ENCODE measurements at regions not wholly inside any gene's neighbourhood (a gene's known extent, or its start where the extent isn't known, plus 50 kb on each side); places are given as distances from the start of the nearest gene placed in this dataset.

- TF ChIP-seq FOXP2 (optimal IDR thresholded peaks at IDR 0.05; ENCODE audit: borderline replicate concordance, extremely low read depth, extremely low read length, insufficient read depth) (no peak), TAF1 (IDR thresholded peaks at IDR 0.05; ENCODE audit: borderline replicate concordance, insufficient read depth, low read length) (no peak), REST (IDR thresholded peaks at IDR 0.05; ENCODE audit: insufficient read depth in 1 of 2, low read depth in 2 of 2, low read length in 2 of 2) (no peak), POLR2AphosphoS5 (IDR thresholded peaks at IDR 0.05; ENCODE audit: low read depth, low read length) (no peak), SIN3A (IDR thresholded peaks at IDR 0.05; ENCODE audit: borderline replicate concordance, insufficient read depth, low read length) (no peak)
Measured at GRCh38 chr10:61819208-61819607, 82.3 kb upstream of the ARID5B start.

GRCh38 chr10:61821153-61821552 is 80.3 kb upstream of the ARID5B start:
- TF ChIP-seq TAF1 (IDR thresholded peaks at IDR 0.05; ENCODE audit: borderline replicate concordance, insufficient read depth, low read length), result no peak

GRCh38 chr10:61821693-61822092 is 79.8 kb upstream of the ARID5B start:
- TF ChIP-seq SIN3A (IDR thresholded peaks at IDR 0.05; ENCODE audit: borderline replicate concordance, insufficient read depth, low read length) (no peak), POLR2AphosphoS5 (IDR thresholded peaks at IDR 0.05; ENCODE audit: low read depth, low read length) (no peak), REST (IDR thresholded peaks at IDR 0.05; ENCODE audit: insufficient read depth in 1 of 2, low read depth in 2 of 2, low read length in 2 of 2) (no peak), FOXP2 (optimal IDR thresholded peaks at IDR 0.05; ENCODE audit: borderline replicate concordance, extremely low read depth, extremely low read length, insufficient read depth) (no peak), TAF1 (IDR thresholded peaks at IDR 0.05; ENCODE audit: borderline replicate concordance, insufficient read depth, low read length) (no peak)

- TF ChIP-seq SIN3A (IDR thresholded peaks at IDR 0.05; ENCODE audit: borderline replicate concordance, insufficient read depth, low read length) (no peak), POLR2AphosphoS5 (IDR thresholded peaks at IDR 0.05; ENCODE audit: low read depth, low read length) (no peak), REST (IDR thresholded peaks at IDR 0.05; ENCODE audit: insufficient read depth in 1 of 2, low read depth in 2 of 2, low read length in 2 of 2) (no peak), TAF1 (IDR thresholded peaks at IDR 0.05; ENCODE audit: borderline replicate concordance, insufficient read depth, low read length) (no peak), FOXP2 (optimal IDR thresholded peaks at IDR 0.05; ENCODE audit: borderline replicate concordance, extremely low read depth, extremely low read length, insufficient read depth) (no peak)
Measured at GRCh38 chr10:61822096-61822495, 79.4 kb upstream of the ARID5B start.

GRCh38 chr10:61822781-61823230 is 78.7 kb upstream of the ARID5B start:
- TF ChIP-seq REST (IDR thresholded peaks at IDR 0.05; ENCODE audit: insufficient read depth in 1 of 2, low read depth in 2 of 2, low read length in 2 of 2) (no peak), POLR2AphosphoS5 (IDR thresholded peaks at IDR 0.05; ENCODE audit: low read depth, low read length) (no peak), FOXP2 (optimal IDR thresholded peaks at IDR 0.05; ENCODE audit: borderline replicate concordance, extremely low read depth, extremely low read length, insufficient read depth) (no peak), TAF1 (IDR thresholded peaks at IDR 0.05; ENCODE audit: borderline replicate concordance, insufficient read depth, low read length) (no peak), SIN3A (IDR thresholded peaks at IDR 0.05; ENCODE audit: borderline replicate concordance, insufficient read depth, low read length) (no peak)
